DND-41 (cell line): ENCODE measurements at regions not wholly inside any gene's neighbourhood (a gene's known extent, or its start where the extent isn't known, plus 50 kb on each side); places are given as distances from the start of the nearest gene placed in this dataset.

Experiments
- ATAC-seq: fragments of 200-7000 bp; cut with Tn5 transposase; 3 replicates; pipeline ENCODE4 v1.9.1; 2021; ENCODE audit warnings: low read depth; ENCODE audit not compliant: insufficient read depth
- DNase-seq: peaks from one replicate; pipeline ENCODE4 v3.0.0-alpha.2; 2020
- H2AFZ ChIP-seq: 2 replicates; pipeline ENCODE4 v1.6.0; 2012; ENCODE audit warnings: low read depth, low read length
- H3K27ac ChIP-seq: 2 replicates; pipeline ENCODE4 v1.5.1; 2012; ENCODE audit warnings: low read length, inconsistent platforms
- H3K27me3 ChIP-seq: fragments of 200-600 bp; sonication (generic); 2 replicates; pipeline ENCODE4 v1.6.0; 2012; ENCODE audit warnings: low read length, mild to moderate bottlenecking, inconsistent platforms; ENCODE audit not compliant: insufficient read depth, poor library complexity
- H3K36me3 ChIP-seq: 2 replicates; pipeline ENCODE4 v1.5.1; 2012; ENCODE audit warnings: low read length, inconsistent platforms; ENCODE audit not compliant: insufficient read depth
- H3K4me1 ChIP-seq: 2 replicates; pipeline ENCODE4 v1.5.1; 2012; ENCODE audit warnings: mild to moderate bottlenecking, low read length; ENCODE audit not compliant: insufficient read depth
- H3K4me2 ChIP-seq: 2 replicates; pipeline ENCODE4 v1.6.0; 2012; ENCODE audit warnings: mild to moderate bottlenecking, moderate library complexity, low read length, inconsistent platforms; ENCODE audit not compliant: insufficient read depth
- H3K4me3 ChIP-seq, 2 experiments: fragments of 200-600 bp in 1 of 2; shearing (Covaris generic) in 1 of 2; 2 replicates each; pipeline ENCODE4 v1.5.1; 2012 to 2016; ENCODE audit warnings: inconsistent platforms in 2 of 2, low read length in 2 of 2, mild to moderate bottlenecking in 2 of 2, low read depth in 1 of 2, moderate library complexity in 1 of 2
- H3K79me2 ChIP-seq: 2 replicates; pipeline ENCODE4 v1.6.0; 2012; ENCODE audit warnings: low read length, inconsistent platforms; ENCODE audit not compliant: insufficient read depth
- H3K9ac ChIP-seq: 2 replicates; pipeline ENCODE4 v1.6.0; 2012; ENCODE audit warnings: low read depth, mild to moderate bottlenecking, inconsistent platforms, low read length, moderate library complexity
- H3K9me3 ChIP-seq: 2 replicates; pipeline ENCODE4 v1.5.1; 2012; ENCODE audit warnings: low read length, moderate library complexity, mild to moderate bottlenecking, inconsistent platforms; ENCODE audit not compliant: insufficient read depth, severe bottlenecking
- H4K20me1 ChIP-seq: 2 replicates; pipeline ENCODE4 v1.6.0; 2012; ENCODE audit warnings: low read length; ENCODE audit not compliant: insufficient read depth
- CTCF ChIP-seq: IDR thresholded peaks from 2 replicates; pipeline ENCODE4 v1.5.1; 2012; ENCODE audit warnings: borderline replicate concordance, low read length, moderate library complexity, mild to moderate bottlenecking; ENCODE audit not compliant: poor library complexity, severe bottlenecking; ENCODE audit errors: extremely low read depth
- EZH2 ChIP-seq: IDR thresholded peaks from 3 replicates; pipeline ENCODE4 v1.6.1; 2012; ENCODE audit warnings: borderline replicate concordance, low read depth, mild to moderate bottlenecking, moderate library complexity, low read length, inconsistent platforms; ENCODE audit not compliant: severe bottlenecking

GRCh38 chr4:81965454-81965853 lies 408.3 kb downstream of the HNRNPD start:
- H4K20me1 ChIP-seq: no peaks in the 10 kb centered on the region
- no peaks in the 10 kb centered on the region for H3K4me1 ChIP-seq
- no peak overlapping the region for H3K9ac ChIP-seq
- ATAC-seq: no peak
- H3K27ac ChIP-seq: no peak overlapping the region
- TF ChIP-seq EZH2 (no peak), CTCF (no peak)
- H3K4me2 ChIP-seq: no peak overlapping the region
- no peaks in the 10 kb centered on the region for H3K9me3 ChIP-seq
- H3K79me2 ChIP-seq: no peaks in the 10 kb centered on the region
- H3K36me3 ChIP-seq: no peaks in the 10 kb centered on the region
- DNase-seq: no peak
- no peak overlapping the region for H3K4me3 ChIP-seq
- H2AFZ ChIP-seq: no peak overlapping the region
- no peaks in the 10 kb centered on the region for H3K27me3 ChIP-seq

GRCh38 chr4:81963763-81964020 lies 410.1 kb downstream of the HNRNPD start:
- Histone ChIP-seq H3K4me3 (no peak overlapping the region), H4K20me1 (no peaks in the 10 kb centered on the region), H3K27me3 (no peaks in the 10 kb centered on the region), H3K36me3 (no peaks in the 10 kb centered on the region), H3K79me2 (no peaks in the 10 kb centered on the region), H3K9ac (no peak overlapping the region), H3K4me2 (no peak overlapping the region), H3K27ac (no peak overlapping the region), H3K9me3 (no peaks in the 10 kb centered on the region), H3K4me1 (no peaks in the 10 kb centered on the region), H2AFZ (no peak overlapping the region)
- ATAC-seq (no peak), DNase-seq (no peak)
- TF ChIP-seq EZH2: no peak
- no peak for TF ChIP-seq CTCF

- Histone ChIP-seq H3K27me3 (no peaks in the 10 kb centered on the region), H3K9me3 (no peaks in the 10 kb centered on the region), H3K79me2 (no peaks in the 10 kb centered on the region), H3K4me1 (no peaks in the 10 kb centered on the region), H2AFZ (no peak overlapping the region), H3K4me2 (no peak overlapping the region), H3K27ac (no peak overlapping the region), H3K36me3 (no peaks in the 10 kb centered on the region), H4K20me1 (no peaks in the 10 kb centered on the region), H3K4me3 (no peak overlapping the region), H3K9ac (no peak overlapping the region)
- TF ChIP-seq CTCF (no peak), EZH2 (no peak)
- DNase-seq: no peak
- ATAC-seq: no peak
Measured at GRCh38 chr4:81963015-81963762, 410.6 kb downstream of the HNRNPD start.
